Activated B cell treated with CpG ODN at 0.5 μM for 24 hours (primary cell): ENCODE measurements at regions not wholly inside any gene's neighbourhood (a gene's known extent, or its start where the extent isn't known, plus 50 kb on each side); places are given as distances from the start of the nearest gene placed in this dataset.

Source experiments
- ATAC-seq: fragments of 200-7000 bp; cut with Tn5 transposase; one replicate; pipeline ENCODE4 v1.10.0; 2021; ENCODE audit warnings: low read depth, mild to moderate bottlenecking, moderate library complexity
- CTCF ChIA-PET: fragments of 350-600 bp; sonication (Branson Sonifier 250); formaldehyde crosslinking; loops from one replicate; lab custom pipeline; 2021; ENCODE audit warnings: antibody characterized with exemption; lab: Charles Lee
- POLR2A ChIA-PET: fragments of 350-600 bp; sonication (Branson Sonifier 250); formaldehyde crosslinking; loops from one replicate; lab custom pipeline; 2021; ENCODE audit warnings: antibody characterized with exemption; lab: Charles Lee
- DNase-seq: peaks from one replicate; pipeline ENCODE4 v3.0.0; 2022
- H3K27ac Mint-ChIP-seq: one replicate; pipeline ENCODE4 v1.8.0; 2020; ENCODE audit warnings: mixed read lengths
- H3K27me3 Mint-ChIP-seq: one replicate; pipeline ENCODE4 v1.8.0; 2021; ENCODE audit warnings: mixed read lengths
- H3K36me3 Mint-ChIP-seq: one replicate; pipeline ENCODE4 v1.8.0; 2021; ENCODE audit warnings: low read depth, mixed read lengths
- H3K4me1 Mint-ChIP-seq: one replicate; pipeline ENCODE4 v1.8.0; 2021; ENCODE audit warnings: mixed read lengths
- H3K4me3 Mint-ChIP-seq: one replicate; pipeline ENCODE4 v1.8.0; 2020; ENCODE audit warnings: mild to moderate bottlenecking, mixed read lengths
- H3K9me3 Mint-ChIP-seq: one replicate; pipeline ENCODE4 v1.8.0; 2020; ENCODE audit warnings: mixed read lengths
- intact Hi-C: fragments of 100-400 bp; cut with micrococcal nuclease; formaldehyde crosslinking; loops from one replicate; pipeline ENCODE4 v1.15.1; 2024
- TF ChIP-seq, protein P1 (sequence below): fragments of 200-600 bp; IDR thresholded peaks from one replicate; pipeline ENCODE4 v1.8.0; 2022; ENCODE audit warnings: antibody characterized with exemption, mild to moderate bottlenecking

DNA sequence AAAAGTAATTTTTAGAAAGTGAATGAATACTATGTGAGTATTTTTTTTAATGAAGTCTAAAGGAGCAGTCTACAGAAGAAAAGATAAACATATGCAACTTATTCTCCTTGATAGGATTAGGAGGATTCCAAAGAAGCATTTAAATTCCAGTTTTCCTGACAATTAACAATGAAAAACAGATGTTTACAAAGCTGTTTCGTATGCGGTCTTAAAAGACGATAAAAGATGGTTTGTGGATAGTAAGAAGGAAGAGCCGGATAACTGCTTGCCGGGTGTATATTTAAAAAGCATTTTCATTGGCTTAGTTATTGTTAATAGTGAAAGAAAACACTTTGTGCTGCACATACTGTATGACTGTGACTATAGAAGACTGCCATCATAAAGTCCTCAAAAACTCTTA, 120.0 kb upstream of the C11orf58 start:
- peaks cover 11% of the 10 kb centered on the region for H3K4me1 Mint-ChIP-seq
- H3K27me3 Mint-ChIP-seq: peaks cover 31% of the 10 kb centered on the region
- ATAC-seq: no peak
- no peak overlapping the region for H3K27ac Mint-ChIP-seq
- peaks cover 5% of the 10 kb centered on the region for H3K9me3 Mint-ChIP-seq
- intact Hi-C loops: no loop called here
- no peak for DNase-seq
- POLR2A ChIA-PET: no interaction called here
- H3K4me3 Mint-ChIP-seq: no peak overlapping the region
- CTCF ChIA-PET: no interaction called here
- TF ChIP-seq, protein P1, sequence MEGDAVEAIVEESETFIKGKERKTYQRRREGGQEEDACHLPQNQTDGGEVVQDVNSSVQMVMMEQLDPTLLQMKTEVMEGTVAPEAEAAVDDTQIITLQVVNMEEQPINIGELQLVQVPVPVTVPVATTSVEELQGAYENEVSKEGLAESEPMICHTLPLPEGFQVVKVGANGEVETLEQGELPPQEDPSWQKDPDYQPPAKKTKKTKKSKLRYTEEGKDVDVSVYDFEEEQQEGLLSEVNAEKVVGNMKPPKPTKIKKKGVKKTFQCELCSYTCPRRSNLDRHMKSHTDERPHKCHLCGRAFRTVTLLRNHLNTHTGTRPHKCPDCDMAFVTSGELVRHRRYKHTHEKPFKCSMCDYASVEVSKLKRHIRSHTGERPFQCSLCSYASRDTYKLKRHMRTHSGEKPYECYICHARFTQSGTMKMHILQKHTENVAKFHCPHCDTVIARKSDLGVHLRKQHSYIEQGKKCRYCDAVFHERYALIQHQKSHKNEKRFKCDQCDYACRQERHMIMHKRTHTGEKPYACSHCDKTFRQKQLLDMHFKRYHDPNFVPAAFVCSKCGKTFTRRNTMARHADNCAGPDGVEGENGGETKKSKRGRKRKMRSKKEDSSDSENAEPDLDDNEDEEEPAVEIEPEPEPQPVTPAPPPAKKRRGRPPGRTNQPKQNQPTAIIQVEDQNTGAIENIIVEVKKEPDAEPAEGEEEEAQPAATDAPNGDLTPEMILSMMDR: no peak
- no peaks in the 10 kb centered on the region for H3K36me3 Mint-ChIP-seq

DNA sequence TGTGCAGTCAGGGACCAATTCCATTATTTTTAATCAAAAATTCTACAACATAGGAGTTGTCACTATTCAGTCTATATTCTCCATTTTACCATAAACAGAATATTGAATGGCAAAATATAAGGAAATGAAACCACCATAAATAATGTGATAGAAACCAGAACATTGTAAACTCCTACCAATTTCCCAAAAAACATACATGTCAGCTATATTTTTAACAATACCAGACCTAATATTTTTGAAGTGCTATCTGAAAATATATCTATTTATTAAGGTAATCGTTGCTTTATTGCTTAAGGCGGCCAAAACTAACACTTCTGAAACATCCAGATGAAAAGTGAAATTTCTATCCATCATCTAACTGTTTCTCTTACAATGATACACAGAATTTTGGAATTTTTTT, 123.0 kb upstream of the C11orf58 start:
- ATAC-seq (no peak), DNase-seq (no peak)
- POLR2A ChIA-PET: no interaction called here
- no peaks in the 10 kb centered on the region for H3K9me3 Mint-ChIP-seq
- TF ChIP-seq, protein P1: no peak
- H3K36me3 Mint-ChIP-seq: no peaks in the 10 kb centered on the region
- H3K4me3 Mint-ChIP-seq: no peak overlapping the region
- H3K27ac Mint-ChIP-seq: no peak overlapping the region
- CTCF ChIA-PET: no interaction called here
- H3K4me1 Mint-ChIP-seq: peaks cover 20% of the 10 kb centered on the region
- intact Hi-C loops: no loop called here
- peaks cover 51% of the 10 kb centered on the region for H3K27me3 Mint-ChIP-seq

- Mint-ChIP-seq H3K27ac (no peak overlapping the region), H3K9me3 (no peaks in the 10 kb centered on the region), H3K4me1 (peaks cover 20% of the 10 kb centered on the region), H3K4me3 (peak overlapping the region; percentile 64), H3K36me3 (no peaks in the 10 kb centered on the region), H3K27me3 (peaks cover 51% of the 10 kb centered on the region)
- peak; percentile 75 for ATAC-seq
- DNase-seq: peak; percentile 28
- TF ChIP-seq, protein P1: no peak
- intact Hi-C loops: loop anchor here (1.0 to 5.0 kb wide), 3 partner anchors 7 to 796 kb away; no protein-coding TSS in a partner anchor
- POLR2A ChIA-PET: no interaction called here
- CTCF ChIA-PET: interaction anchor here (1.1 to 1.9 kb wide), 4 partner anchors 8 to 794 kb away, joined by 3 to 9 read pairs (median 4); no protein-coding TSS in a partner anchor
Observed at GRCh38 chr11:16613512-16614381, 124.7 kb upstream of the C11orf58 start.

- ATAC-seq (no peak), DNase-seq (no peak)
- peak overlapping the region; percentile 64 for H3K4me3 Mint-ChIP-seq
- H3K4me1 Mint-ChIP-seq: peaks cover 20% of the 10 kb centered on the region
- intact Hi-C loops: loop anchor here (2.0 to 5.0 kb wide), 2 partner anchors 672 to 796 kb away; no protein-coding TSS in a partner anchor
- no peaks in the 10 kb centered on the region for H3K36me3 Mint-ChIP-seq
- TF ChIP-seq, protein P1: no peak
- CTCF ChIA-PET: interaction anchor here (1.1 to 1.9 kb wide), 3 partner anchors 8 to 673 kb away, joined by 3 to 9 read pairs (median 5); no protein-coding TSS in a partner anchor
- peaks cover 48% of the 10 kb centered on the region for H3K27me3 Mint-ChIP-seq
- no peak overlapping the region for H3K27ac Mint-ChIP-seq
- POLR2A ChIA-PET: no interaction called here
- no peaks in the 10 kb centered on the region for H3K9me3 Mint-ChIP-seq
Observed at GRCh38 chr11:16613262-16613511, 125.3 kb upstream of the C11orf58 start.

- DNase-seq (no peak), ATAC-seq (no peak)
- ChIA-PET POLR2A (no interaction called here), CTCF (interaction anchor here (1.9 kb wide), 1 partner anchor 8 kb away, joined by 9 read pairs; no protein-coding TSS in a partner anchor)
- Mint-ChIP-seq H3K4me1 (peaks cover 20% of the 10 kb centered on the region), H3K4me3 (peak overlapping the region; percentile 64), H3K27me3 (peaks cover 48% of the 10 kb centered on the region), H3K27ac (no peak overlapping the region), H3K36me3 (no peaks in the 10 kb centered on the region), H3K9me3 (no peaks in the 10 kb centered on the region)
- TF ChIP-seq, protein P1: no peak
- intact Hi-C loops: loop anchor here (2.0 to 5.0 kb wide), 2 partner anchors 672 to 795 kb away; no protein-coding TSS in a partner anchor
Observed at GRCh38 chr11:16612566-16613261, 125.7 kb upstream of the C11orf58 start.
